Fibroblast of skin of left biceps (primary cell): ENCODE measurements at regions not wholly inside any gene's neighbourhood (a gene's known extent, or its start where the extent isn't known, plus 50 kb on each side); places are given as distances from the start of the nearest gene placed in this dataset.
"Not testable (repeated sequence)": the region's sequence is repeated elsewhere in the genome, so short reads cannot be mapped to it uniquely, and the experiment has no call there.

Experiments
- DNase-seq, 2 experiments: peaks; one replicate each; pipeline ENCODE4 v3.0.0-alpha.2; 2013; ENCODE audit warnings: low read depth in 2 of 2

GRCh38 chr1:229710746-229711145 lies 84.7 kb downstream of the URB2 start:
- peak; percentile 25 to 28 for DNase-seq

GRCh38 chr1:229714306-229714705 lies 88.3 kb downstream of the URB2 start:
- DNase-seq: no peak

- no peak for DNase-seq
Observed at GRCh38 chr1:229714964-229715603, 89.0 kb downstream of the URB2 start.

- no peak for DNase-seq
Observed at GRCh38 chr1:229716069-229716468, 90.0 kb downstream of the URB2 start.

GRCh38 chr1:229716704-229717103 lies 90.7 kb downstream of the URB2 start:
- DNase-seq: no peak

GRCh38 chr1:229717786-229718576 lies 91.9 kb downstream of the URB2 start:
- no peak for DNase-seq

- DNase-seq: no peak
Observed at GRCh38 chr1:229726061-229726460, 100.0 kb downstream of the URB2 start.

- DNase-seq: no peak
Observed at GRCh38 chr1:229729916-229730315, 103.9 kb downstream of the URB2 start.

GRCh38 chr1:229730573-229730972 lies 104.5 kb downstream of the URB2 start:
- DNase-seq: no peak

- DNase-seq: no peak
Observed at GRCh38 chr1:229732061-229732460, 106.0 kb downstream of the URB2 start.

- no peak for DNase-seq
Observed at GRCh38 chr1:229736376-229736775, 110.3 kb downstream of the URB2 start.

- not testable (repeated sequence) for DNase-seq
Observed at GRCh38 chr1:229742614-229743013, 116.6 kb downstream of the URB2 start.

- DNase-seq: no peak
Observed at GRCh38 chr1:229749992-229750391, 123.9 kb downstream of the URB2 start.

- no peak for DNase-seq
Observed at GRCh38 chr1:229751610-229752009, 125.6 kb downstream of the URB2 start.

GRCh38 chr1:229752679-229753078 lies 126.6 kb downstream of the URB2 start:
- DNase-seq: no peak

- DNase-seq: no peak
Observed at GRCh38 chr1:229753764-229754551, 127.9 kb downstream of the URB2 start.

- peak; percentile 9 to 11 for DNase-seq
Observed at GRCh38 chr1:229756666-229757065, 130.6 kb downstream of the URB2 start.

GRCh38 chr1:229757226-229757625 lies 131.2 kb downstream of the URB2 start:
- DNase-seq: no peak

- peak; percentile 10 to 21 for DNase-seq
Observed at GRCh38 chr1:229758101-229759036, 132.3 kb downstream of the URB2 start.

- DNase-seq: peak; percentile 24 to 33
Observed at GRCh38 chr1:229759037-229759435, 133.0 kb downstream of the URB2 start.

- DNase-seq: no peak
Observed at GRCh38 chr1:229759586-229759985, 133.5 kb downstream of the URB2 start.
